WTC11 (cell line): ENCODE measurements at regions not wholly inside any gene's neighbourhood (a gene's known extent, or its start where the extent isn't known, plus 50 kb on each side); places are given as distances from the start of the nearest gene placed in this dataset.

Experiments
- ATAC-seq: fragments of 200-7000 bp; cut with Tn5 transposase; 2 replicates; pipeline ENCODE4 v1.10.0; 2021; ENCODE audit warnings: mild to moderate bottlenecking, moderate library complexity
- CTCF ChIA-PET: fragments of 300-600 bp; sonication (Branson Sonifier 250); formaldehyde crosslinking; loops from one replicate; lab custom pipeline; 2021; ENCODE audit warnings: antibody characterized with exemption; lab: Charles Lee
- POLR2A ChIA-PET: fragments of 350-600 bp; sonication (Branson Sonifier 250); formaldehyde crosslinking; loops from one replicate; lab custom pipeline; 2021; ENCODE audit warnings: antibody characterized with exemption; lab: Charles Lee
- DNase-seq: peaks from one replicate; pipeline ENCODE4 v3.0.0; 2021; ENCODE audit warnings: low spot score
- H3K27ac Mint-ChIP-seq: 2 replicates; pipeline ENCODE4 v1.8.0; 2021; ENCODE audit warnings: mixed read lengths
- H3K27me3 Mint-ChIP-seq: 2 replicates; pipeline ENCODE4 v1.8.0; 2021; ENCODE audit warnings: low read depth, mild to moderate bottlenecking, moderate library complexity, mixed read lengths
- H3K36me3 Mint-ChIP-seq: 2 replicates; pipeline ENCODE4 v1.8.0; 2021; ENCODE audit warnings: mixed read lengths
- H3K4me1 Mint-ChIP-seq: 2 replicates; pipeline ENCODE4 v1.8.0; 2022; ENCODE audit warnings: mixed read lengths
- H3K4me3 Mint-ChIP-seq: 2 replicates; pipeline ENCODE4 v1.8.0; 2021; ENCODE audit warnings: mild to moderate bottlenecking, moderate library complexity, mixed read lengths
- H3K9me3 Mint-ChIP-seq: 2 replicates; pipeline ENCODE4 v1.8.0; 2021; ENCODE audit warnings: mixed read lengths
- CREM ChIP-seq: sonication (generic); formaldehyde crosslinking; IDR thresholded peaks from 2 replicates; pipeline ENCODE4 v1.8.1; 2022; ENCODE audit warnings: mild to moderate bottlenecking, missing genetic modification reagents, moderate library complexity
- EMX1 ChIP-seq: fragments of 250-450 bp; sonication (Bioruptor Pico); IDR thresholded peaks from 2 replicates; pipeline ENCODE4 v1.8.0; 2021; ENCODE audit warnings: mild to moderate bottlenecking
- FOXK1 ChIP-seq: sonication (generic); formaldehyde crosslinking; IDR thresholded peaks from 2 replicates; pipeline ENCODE4 v1.8.0; 2022; ENCODE audit warnings: mild to moderate bottlenecking, moderate library complexity, missing genetic modification reagents
- GRHL2 ChIP-seq: fragments of 250-450 bp; sonication (Bioruptor Pico); IDR thresholded peaks from 2 replicates; pipeline ENCODE4 v1.8.0; 2022; ENCODE audit warnings: mild to moderate bottlenecking, moderate library complexity; ENCODE audit not compliant: insufficient replicate concordance, severe bottlenecking
- JAZF1 ChIP-seq: fragments of 250-450 bp; sonication (Bioruptor Pico); IDR thresholded peaks from 2 replicates; pipeline ENCODE4 v1.9.0; 2021; ENCODE audit warnings: moderate library complexity, mild to moderate bottlenecking, inconsistent platforms
- SMAD3 ChIP-seq: sonication (generic); formaldehyde crosslinking; IDR thresholded peaks from 2 replicates; pipeline ENCODE4 v1.8.0; 2022; ENCODE audit warnings: missing genetic modification reagents, mild to moderate bottlenecking, borderline replicate concordance
- SP1 ChIP-seq: sonication (generic); formaldehyde crosslinking; conservative IDR thresholded peaks from 2 replicates; pipeline ENCODE4 v1.8.1; 2022; ENCODE audit warnings: missing genetic modification reagents
- TCF7 ChIP-seq: sonication (generic); formaldehyde crosslinking; IDR thresholded peaks from 2 replicates; pipeline ENCODE4 v1.8.0; 2022; ENCODE audit warnings: mild to moderate bottlenecking, low read depth, missing genetic modification reagents, moderate library complexity
- TEAD1 ChIP-seq: sonication (generic); formaldehyde crosslinking; IDR thresholded peaks from 2 replicates; pipeline ENCODE4 v1.8.0; 2022; ENCODE audit warnings: mild to moderate bottlenecking, missing genetic modification reagents
- ZBTB21 ChIP-seq: sonication (generic); formaldehyde crosslinking; IDR thresholded peaks from 2 replicates; pipeline ENCODE4 v1.8.1; 2023; ENCODE audit warnings: mild to moderate bottlenecking, missing genetic modification reagents, borderline replicate concordance
- TF ChIP-seq, protein P1 (sequence below): sonication (generic); formaldehyde crosslinking; IDR thresholded peaks from 2 replicates; pipeline ENCODE4 v1.8.1; 2022; ENCODE audit warnings: missing genetic modification reagents, borderline replicate concordance
- TF ChIP-seq, protein P2 (sequence below): sonication (generic); formaldehyde crosslinking; IDR thresholded peaks from 2 replicates; pipeline ENCODE4 v1.8.1; 2023; ENCODE audit warnings: mild to moderate bottlenecking, missing genetic modification reagents
- TF ChIP-seq, protein P3 (sequence below): sonication (generic); formaldehyde crosslinking; conservative IDR thresholded peaks from 2 replicates; pipeline ENCODE4 v1.8.1; 2022; ENCODE audit warnings: mild to moderate bottlenecking, missing genetic modification reagents
- TF ChIP-seq, protein P4 (sequence below): fragments of 250-450 bp; sonication (Bioruptor Pico); IDR thresholded peaks from 2 replicates; pipeline ENCODE4 v1.9.0; 2021; ENCODE audit warnings: mild to moderate bottlenecking, borderline replicate concordance
- TF ChIP-seq, protein P5 (sequence below): sonication (generic); formaldehyde crosslinking; IDR thresholded peaks from 2 replicates; pipeline ENCODE4 v1.8.0; 2022; ENCODE audit warnings: mild to moderate bottlenecking, missing genetic modification reagents
- TF ChIP-seq, protein P6 (sequence below): fragments of 250-450 bp; sonication (Bioruptor Pico); IDR thresholded peaks from 2 replicates; pipeline ENCODE4 v1.9.0; 2021; ENCODE audit warnings: moderate library complexity, mild to moderate bottlenecking, inconsistent platforms, borderline replicate concordance
- TF ChIP-seq, protein P7 (sequence below): fragments of 200-600 bp; IDR thresholded peaks from 2 replicates; pipeline ENCODE4 v1.8.0; 2022; ENCODE audit warnings: antibody characterized with exemption
- TF ChIP-seq, protein P8 (sequence below): fragments of 250-450 bp; sonication (Bioruptor Pico); IDR thresholded peaks from 2 replicates; pipeline ENCODE4 v1.9.0; 2021; ENCODE audit warnings: mild to moderate bottlenecking
- TF ChIP-seq, protein P9 (sequence below): sonication (generic); formaldehyde crosslinking; IDR thresholded peaks from 2 replicates; pipeline ENCODE4 v1.8.0; 2023; ENCODE audit warnings: missing genetic modification reagents

DNA sequence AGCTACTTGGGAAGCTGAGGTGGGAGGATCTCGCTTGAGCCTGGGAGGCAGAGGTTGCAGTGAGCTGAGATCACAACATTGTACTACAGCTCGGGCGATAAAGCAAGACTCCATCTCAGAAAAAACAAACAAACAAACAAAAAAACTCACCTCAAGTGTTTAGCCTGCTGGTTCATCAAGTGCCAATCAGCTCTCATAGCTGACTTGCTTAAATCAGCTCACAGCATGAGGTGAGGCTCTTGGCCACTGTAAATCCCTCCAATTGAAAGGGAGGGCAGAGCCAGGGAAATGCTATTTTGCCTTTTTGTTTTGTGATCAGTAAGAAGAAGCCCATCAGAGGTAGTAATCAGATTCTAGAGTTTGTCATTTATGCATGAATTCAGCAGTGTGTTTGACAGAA lies 112.3 kb downstream of the RAB11FIP2 start (continued):
- TF ChIP-seq, protein P1, sequence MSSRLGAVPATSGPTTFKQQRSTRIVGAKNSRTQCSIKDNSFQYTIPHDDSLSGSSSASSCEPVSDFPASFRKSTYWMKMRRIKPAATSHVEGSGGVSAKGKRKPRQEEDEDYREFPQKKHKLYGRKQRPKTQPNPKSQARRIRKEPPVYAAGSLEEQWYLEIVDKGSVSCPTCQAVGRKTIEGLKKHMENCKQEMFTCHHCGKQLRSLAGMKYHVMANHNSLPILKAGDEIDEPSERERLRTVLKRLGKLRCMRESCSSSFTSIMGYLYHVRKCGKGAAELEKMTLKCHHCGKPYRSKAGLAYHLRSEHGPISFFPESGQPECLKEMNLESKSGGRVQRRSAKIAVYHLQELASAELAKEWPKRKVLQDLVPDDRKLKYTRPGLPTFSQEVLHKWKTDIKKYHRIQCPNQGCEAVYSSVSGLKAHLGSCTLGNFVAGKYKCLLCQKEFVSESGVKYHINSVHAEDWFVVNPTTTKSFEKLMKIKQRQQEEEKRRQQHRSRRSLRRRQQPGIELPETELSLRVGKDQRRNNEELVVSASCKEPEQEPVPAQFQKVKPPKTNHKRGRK (CRISPR knock-in tag) = no peak
- TF ChIP-seq, protein P2, sequence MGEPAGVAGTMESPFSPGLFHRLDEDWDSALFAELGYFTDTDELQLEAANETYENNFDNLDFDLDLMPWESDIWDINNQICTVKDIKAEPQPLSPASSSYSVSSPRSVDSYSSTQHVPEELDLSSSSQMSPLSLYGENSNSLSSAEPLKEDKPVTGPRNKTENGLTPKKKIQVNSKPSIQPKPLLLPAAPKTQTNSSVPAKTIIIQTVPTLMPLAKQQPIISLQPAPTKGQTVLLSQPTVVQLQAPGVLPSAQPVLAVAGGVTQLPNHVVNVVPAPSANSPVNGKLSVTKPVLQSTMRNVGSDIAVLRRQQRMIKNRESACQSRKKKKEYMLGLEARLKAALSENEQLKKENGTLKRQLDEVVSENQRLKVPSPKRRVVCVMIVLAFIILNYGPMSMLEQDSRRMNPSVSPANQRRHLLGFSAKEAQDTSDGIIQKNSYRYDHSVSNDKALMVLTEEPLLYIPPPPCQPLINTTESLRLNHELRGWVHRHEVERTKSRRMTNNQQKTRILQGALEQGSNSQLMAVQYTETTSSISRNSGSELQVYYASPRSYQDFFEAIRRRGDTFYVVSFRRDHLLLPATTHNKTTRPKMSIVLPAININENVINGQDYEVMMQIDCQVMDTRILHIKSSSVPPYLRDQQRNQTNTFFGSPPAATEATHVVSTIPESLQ (CRISPR knock-in tag) = no peak
- TF ChIP-seq ZBTB21 (CRISPR knock-in tag) (no peak), EMX1 (CRISPR knock-in tag) (no peak), TCF7 (CRISPR knock-in tag) (no peak), SP1 (CRISPR knock-in tag) (no peak)
- TF ChIP-seq, protein P3, sequence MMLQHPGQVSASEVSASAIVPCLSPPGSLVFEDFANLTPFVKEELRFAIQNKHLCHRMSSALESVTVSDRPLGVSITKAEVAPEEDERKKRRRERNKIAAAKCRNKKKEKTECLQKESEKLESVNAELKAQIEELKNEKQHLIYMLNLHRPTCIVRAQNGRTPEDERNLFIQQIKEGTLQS (CRISPR knock-in tag) = no peak
- TF ChIP-seq, protein P4, sequence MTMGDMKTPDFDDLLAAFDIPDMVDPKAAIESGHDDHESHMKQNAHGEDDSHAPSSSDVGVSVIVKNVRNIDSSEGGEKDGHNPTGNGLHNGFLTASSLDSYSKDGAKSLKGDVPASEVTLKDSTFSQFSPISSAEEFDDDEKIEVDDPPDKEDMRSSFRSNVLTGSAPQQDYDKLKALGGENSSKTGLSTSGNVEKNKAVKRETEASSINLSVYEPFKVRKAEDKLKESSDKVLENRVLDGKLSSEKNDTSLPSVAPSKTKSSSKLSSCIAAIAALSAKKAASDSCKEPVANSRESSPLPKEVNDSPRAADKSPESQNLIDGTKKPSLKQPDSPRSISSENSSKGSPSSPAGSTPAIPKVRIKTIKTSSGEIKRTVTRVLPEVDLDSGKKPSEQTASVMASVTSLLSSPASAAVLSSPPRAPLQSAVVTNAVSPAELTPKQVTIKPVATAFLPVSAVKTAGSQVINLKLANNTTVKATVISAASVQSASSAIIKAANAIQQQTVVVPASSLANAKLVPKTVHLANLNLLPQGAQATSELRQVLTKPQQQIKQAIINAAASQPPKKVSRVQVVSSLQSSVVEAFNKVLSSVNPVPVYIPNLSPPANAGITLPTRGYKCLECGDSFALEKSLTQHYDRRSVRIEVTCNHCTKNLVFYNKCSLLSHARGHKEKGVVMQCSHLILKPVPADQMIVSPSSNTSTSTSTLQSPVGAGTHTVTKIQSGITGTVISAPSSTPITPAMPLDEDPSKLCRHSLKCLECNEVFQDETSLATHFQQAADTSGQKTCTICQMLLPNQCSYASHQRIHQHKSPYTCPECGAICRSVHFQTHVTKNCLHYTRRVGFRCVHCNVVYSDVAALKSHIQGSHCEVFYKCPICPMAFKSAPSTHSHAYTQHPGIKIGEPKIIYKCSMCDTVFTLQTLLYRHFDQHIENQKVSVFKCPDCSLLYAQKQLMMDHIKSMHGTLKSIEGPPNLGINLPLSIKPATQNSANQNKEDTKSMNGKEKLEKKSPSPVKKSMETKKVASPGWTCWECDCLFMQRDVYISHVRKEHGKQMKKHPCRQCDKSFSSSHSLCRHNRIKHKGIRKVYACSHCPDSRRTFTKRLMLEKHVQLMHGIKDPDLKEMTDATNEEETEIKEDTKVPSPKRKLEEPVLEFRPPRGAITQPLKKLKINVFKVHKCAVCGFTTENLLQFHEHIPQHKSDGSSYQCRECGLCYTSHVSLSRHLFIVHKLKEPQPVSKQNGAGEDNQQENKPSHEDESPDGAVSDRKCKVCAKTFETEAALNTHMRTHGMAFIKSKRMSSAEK (CRISPR knock-in tag) = no peak
- TF ChIP-seq, protein P5, sequence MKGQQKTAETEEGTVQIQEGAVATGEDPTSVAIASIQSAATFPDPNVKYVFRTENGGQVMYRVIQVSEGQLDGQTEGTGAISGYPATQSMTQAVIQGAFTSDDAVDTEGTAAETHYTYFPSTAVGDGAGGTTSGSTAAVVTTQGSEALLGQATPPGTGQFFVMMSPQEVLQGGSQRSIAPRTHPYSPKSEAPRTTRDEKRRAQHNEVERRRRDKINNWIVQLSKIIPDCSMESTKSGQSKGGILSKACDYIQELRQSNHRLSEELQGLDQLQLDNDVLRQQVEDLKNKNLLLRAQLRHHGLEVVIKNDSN = no peak
- TF ChIP-seq, all 79 proteins: peak for 0

DNA sequence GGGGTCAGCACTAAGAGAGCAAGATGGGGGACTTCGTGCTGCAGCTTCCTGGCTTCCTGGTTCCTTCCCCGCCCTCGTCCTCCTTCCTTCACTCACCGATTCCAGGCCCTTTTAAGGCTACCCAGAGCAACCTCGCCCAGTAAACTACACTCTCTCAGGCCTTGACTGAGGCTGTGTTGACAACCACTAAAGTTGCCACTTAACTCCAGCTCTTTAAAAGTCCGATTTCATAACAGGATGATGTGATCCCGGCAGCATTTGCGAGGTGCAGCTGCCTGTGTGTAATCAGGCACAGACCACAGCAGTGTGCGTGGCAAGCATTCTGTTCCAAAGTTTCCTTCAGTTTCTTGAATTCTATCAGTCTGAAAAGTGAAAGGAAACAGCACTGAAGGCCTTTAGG lies 110.6 kb downstream of the RAB11FIP2 start:
- Mint-ChIP-seq H3K36me3 (peaks cover under 1% of the 10 kb centered on the region), H3K27ac (no peak overlapping the region), H3K27me3 (no peaks in the 10 kb centered on the region; the same call in 1 of the 2 replicates), H3K9me3 (peaks cover 5% of the 10 kb centered on the region), H3K4me3 (no peak overlapping the region), H3K4me1 (peaks cover 20% of the 10 kb centered on the region)
- ATAC-seq = no peak
- ChIA-PET CTCF (interaction anchor here (1.6 kb wide), 1 partner anchor 323 kb away, joined by 4 read pairs; no protein-coding TSS in a partner anchor), POLR2A (no interaction called here)
- DNase-seq = no peak
- TF ChIP-seq CREM (CRISPR knock-in tag) (no peak), TEAD1 (CRISPR knock-in tag) (no peak)
- TF ChIP-seq, protein P6, sequence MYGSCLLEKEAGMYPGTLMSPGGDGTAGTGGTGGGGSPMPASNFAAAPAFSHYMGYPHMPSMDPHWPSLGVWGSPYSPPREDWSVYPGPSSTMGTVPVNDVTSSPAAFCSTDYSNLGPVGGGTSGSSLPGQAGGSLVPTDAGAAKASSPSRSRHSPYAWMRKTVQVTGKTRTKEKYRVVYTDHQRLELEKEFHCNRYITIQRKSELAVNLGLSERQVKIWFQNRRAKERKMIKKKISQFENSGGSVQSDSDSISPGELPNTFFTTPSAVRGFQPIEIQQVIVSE (CRISPR knock-in tag) = no peak

DNA sequence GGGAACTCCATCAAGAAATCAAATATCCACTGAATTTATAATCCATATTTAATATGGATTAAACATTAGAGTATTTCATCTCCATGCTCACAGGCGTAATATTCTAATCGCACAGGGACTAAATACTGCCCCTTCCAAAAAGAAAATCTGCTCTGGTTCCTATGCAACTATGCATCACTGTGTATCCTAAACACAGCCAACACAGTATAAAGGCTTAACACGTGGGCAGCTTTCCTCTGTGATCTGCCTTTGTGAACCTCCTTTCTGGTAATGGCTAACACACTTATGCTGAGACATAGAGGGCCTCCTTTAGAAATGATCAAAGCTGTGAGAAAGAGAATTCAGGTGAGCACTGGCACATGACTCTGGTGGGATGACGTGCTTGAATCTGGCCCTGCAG lies 110.2 kb downstream of the RAB11FIP2 start:
- Mint-ChIP-seq H3K27ac (no peak overlapping the region), H3K4me1 (peaks cover 20% of the 10 kb centered on the region), H3K9me3 (peaks cover under 1% of the 10 kb centered on the region), H3K4me3 (no peak overlapping the region), H3K27me3 (no peaks in the 10 kb centered on the region; the same call in 1 of the 2 replicates), H3K36me3 (no peaks in the 10 kb centered on the region)
- no peak for TF ChIP-seq FOXK1 (CRISPR knock-in tag)
- TF ChIP-seq SMAD3 (CRISPR knock-in tag) = no peak
- TF ChIP-seq, protein P7, sequence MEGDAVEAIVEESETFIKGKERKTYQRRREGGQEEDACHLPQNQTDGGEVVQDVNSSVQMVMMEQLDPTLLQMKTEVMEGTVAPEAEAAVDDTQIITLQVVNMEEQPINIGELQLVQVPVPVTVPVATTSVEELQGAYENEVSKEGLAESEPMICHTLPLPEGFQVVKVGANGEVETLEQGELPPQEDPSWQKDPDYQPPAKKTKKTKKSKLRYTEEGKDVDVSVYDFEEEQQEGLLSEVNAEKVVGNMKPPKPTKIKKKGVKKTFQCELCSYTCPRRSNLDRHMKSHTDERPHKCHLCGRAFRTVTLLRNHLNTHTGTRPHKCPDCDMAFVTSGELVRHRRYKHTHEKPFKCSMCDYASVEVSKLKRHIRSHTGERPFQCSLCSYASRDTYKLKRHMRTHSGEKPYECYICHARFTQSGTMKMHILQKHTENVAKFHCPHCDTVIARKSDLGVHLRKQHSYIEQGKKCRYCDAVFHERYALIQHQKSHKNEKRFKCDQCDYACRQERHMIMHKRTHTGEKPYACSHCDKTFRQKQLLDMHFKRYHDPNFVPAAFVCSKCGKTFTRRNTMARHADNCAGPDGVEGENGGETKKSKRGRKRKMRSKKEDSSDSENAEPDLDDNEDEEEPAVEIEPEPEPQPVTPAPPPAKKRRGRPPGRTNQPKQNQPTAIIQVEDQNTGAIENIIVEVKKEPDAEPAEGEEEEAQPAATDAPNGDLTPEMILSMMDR = no peak
- TF ChIP-seq GRHL2 (CRISPR knock-in tag) = no peak
- TF ChIP-seq, protein P8, sequence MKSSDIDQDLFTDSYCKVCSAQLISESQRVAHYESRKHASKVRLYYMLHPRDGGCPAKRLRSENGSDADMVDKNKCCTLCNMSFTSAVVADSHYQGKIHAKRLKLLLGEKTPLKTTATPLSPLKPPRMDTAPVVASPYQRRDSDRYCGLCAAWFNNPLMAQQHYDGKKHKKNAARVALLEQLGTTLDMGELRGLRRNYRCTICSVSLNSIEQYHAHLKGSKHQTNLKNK = no peak
- no peak for TF ChIP-seq SP1 (CRISPR knock-in tag)
- TF ChIP-seq, protein P9, sequence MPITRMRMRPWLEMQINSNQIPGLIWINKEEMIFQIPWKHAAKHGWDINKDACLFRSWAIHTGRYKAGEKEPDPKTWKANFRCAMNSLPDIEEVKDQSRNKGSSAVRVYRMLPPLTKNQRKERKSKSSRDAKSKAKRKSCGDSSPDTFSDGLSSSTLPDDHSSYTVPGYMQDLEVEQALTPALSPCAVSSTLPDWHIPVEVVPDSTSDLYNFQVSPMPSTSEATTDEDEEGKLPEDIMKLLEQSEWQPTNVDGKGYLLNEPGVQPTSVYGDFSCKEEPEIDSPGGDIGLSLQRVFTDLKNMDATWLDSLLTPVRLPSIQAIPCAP (CRISPR knock-in tag) = no peak
- no peak for TF ChIP-seq JAZF1 (CRISPR knock-in tag)
- no peak for ATAC-seq
- ChIA-PET CTCF (no interaction called here), POLR2A (no interaction called here)
- DNase-seq = no peak
